Stimulated activated naive CD8-positive, alpha-beta T cell treated with anti-CD3 and anti-CD28 coated beads, Interleukin-15, Interleukin-2, amounts not matched to agents 100 ng/mL and 50 ng/mL, for 24 hours (primary cell): ENCODE measurements at regions not wholly inside any gene's neighbourhood (a gene's known extent, or its start where the extent isn't known, plus 50 kb on each side); places are given as distances from the start of the nearest gene placed in this dataset.

Source experiments
- H3K27ac Mint-ChIP-seq: one replicate; pipeline ENCODE4 v1.8.0; 2021; ENCODE audit warnings: mild to moderate bottlenecking, mixed read lengths
- H3K27me3 Mint-ChIP-seq: one replicate; pipeline ENCODE4 v1.8.0; 2021; ENCODE audit warnings: mixed read lengths
- H3K36me3 Mint-ChIP-seq: one replicate; pipeline ENCODE4 v1.8.0; 2021; ENCODE audit warnings: low read depth, mixed read lengths
- H3K4me1 Mint-ChIP-seq: one replicate; pipeline ENCODE4 v1.8.0; 2021; ENCODE audit warnings: low read depth, mixed read lengths
- H3K4me3 Mint-ChIP-seq: one replicate; pipeline ENCODE4 v1.8.0; 2021; ENCODE audit warnings: mild to moderate bottlenecking, mixed read lengths
- H3K9me3 Mint-ChIP-seq: one replicate; pipeline ENCODE4 v1.8.0; 2021; ENCODE audit warnings: mixed read lengths

DNA sequence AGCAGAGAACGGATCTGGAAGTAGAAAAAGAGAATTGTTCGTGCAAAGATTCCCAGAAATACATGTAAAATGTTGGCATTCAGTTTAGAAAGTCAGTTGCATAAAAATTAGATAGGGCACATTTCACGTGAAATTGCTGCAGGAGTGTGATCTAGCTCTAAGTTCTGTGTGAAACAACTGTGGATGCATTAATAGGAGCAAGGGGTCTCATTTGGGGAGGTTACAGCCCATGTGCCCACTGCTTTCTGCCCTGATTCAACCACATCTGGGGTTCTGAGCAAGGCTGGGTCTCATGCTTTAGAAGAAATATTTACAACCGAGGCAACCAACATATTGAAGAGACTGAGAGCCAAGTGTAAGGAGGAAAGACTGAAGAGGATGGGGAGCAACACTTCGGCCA, 639.0 kb downstream of the BCOR start:
- Mint-ChIP-seq H3K4me1 (peaks cover 9% of the 10 kb centered on the region), H3K4me3 (no peak overlapping the region), H3K36me3 (no peaks in the 10 kb centered on the region), H3K27me3 (no peaks in the 10 kb centered on the region), H3K27ac (no peak overlapping the region), H3K9me3 (no peaks in the 10 kb centered on the region)

DNA sequence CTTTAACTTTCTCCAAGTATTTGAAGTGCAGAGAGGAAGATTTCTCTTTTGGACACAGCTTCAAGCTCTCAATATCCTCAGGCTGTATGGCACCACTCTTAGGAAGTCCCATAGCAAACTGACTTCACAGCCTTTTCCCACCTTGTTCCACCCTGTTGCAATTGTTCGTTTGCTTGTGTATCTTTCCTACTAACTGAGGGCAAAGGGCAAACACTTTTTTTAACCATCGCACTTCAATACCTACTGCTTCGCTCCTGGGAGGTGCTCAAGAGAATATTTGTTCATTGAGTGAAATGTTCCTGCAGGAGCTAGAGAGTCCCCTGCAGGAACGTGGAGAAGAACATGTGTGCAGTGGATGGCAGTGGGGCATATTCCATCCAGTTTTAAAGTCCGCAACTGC, 638.6 kb downstream of the BCOR start:
- H3K36me3 Mint-ChIP-seq, result no peaks in the 10 kb centered on the region
- H3K4me1 Mint-ChIP-seq, result peaks cover 9% of the 10 kb centered on the region
- H3K27ac Mint-ChIP-seq, result no peak overlapping the region
- no peak overlapping the region for H3K4me3 Mint-ChIP-seq
- no peaks in the 10 kb centered on the region for H3K9me3 Mint-ChIP-seq
- no peaks in the 10 kb centered on the region for H3K27me3 Mint-ChIP-seq

DNA sequence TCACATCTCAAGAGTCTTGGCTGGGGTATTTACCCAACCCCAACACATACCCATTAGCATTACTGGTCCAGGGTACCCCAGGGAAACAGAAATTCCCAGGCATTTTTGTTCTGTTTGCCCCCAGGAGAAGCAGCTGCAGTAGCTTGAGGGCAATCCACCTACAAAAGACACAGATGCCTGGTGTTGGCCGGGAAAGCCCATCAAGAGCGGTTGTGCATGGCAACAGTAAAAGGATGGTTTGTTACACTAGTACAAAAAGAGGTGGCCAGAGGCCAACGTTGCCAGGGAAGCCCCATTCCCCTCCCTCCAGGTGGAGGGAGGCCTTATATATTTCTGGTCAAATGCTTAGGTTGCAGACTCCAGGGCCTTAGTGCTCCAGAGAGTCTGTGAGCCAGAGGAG, 637.8 kb downstream of the BCOR start:
- no peaks in the 10 kb centered on the region for H3K36me3 Mint-ChIP-seq
- no peak overlapping the region for H3K27ac Mint-ChIP-seq
- H3K9me3 Mint-ChIP-seq, result no peaks in the 10 kb centered on the region
- no peaks in the 10 kb centered on the region for H3K27me3 Mint-ChIP-seq
- H3K4me3 Mint-ChIP-seq, result no peak overlapping the region
- peaks cover 14% of the 10 kb centered on the region for H3K4me1 Mint-ChIP-seq

DNA sequence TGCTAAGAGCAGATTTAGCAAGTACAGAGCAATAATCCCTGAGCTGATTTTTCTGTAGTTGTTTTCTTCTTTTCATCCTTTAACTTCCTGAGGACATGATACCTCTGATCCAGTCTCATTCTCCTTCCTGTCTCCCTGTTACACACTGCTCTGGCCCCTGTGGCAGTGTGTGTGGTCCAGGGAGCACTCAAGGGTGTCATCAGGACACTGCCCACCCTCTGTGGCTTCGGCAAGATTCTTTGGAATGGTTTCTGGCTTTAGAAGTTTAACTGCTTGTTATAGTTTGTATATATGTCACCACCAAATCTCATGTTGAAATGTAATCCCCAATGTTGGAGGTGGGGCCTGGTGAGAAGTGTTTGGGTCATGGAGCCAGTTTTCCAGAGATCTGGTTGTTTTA, 637.3 kb downstream of the BCOR start:
- Mint-ChIP-seq H3K36me3 (no peaks in the 10 kb centered on the region), H3K9me3 (no peaks in the 10 kb centered on the region), H3K27me3 (no peaks in the 10 kb centered on the region), H3K4me3 (no peak overlapping the region), H3K4me1 (peaks cover 15% of the 10 kb centered on the region), H3K27ac (peak overlapping the region; percentile 26)

DNA sequence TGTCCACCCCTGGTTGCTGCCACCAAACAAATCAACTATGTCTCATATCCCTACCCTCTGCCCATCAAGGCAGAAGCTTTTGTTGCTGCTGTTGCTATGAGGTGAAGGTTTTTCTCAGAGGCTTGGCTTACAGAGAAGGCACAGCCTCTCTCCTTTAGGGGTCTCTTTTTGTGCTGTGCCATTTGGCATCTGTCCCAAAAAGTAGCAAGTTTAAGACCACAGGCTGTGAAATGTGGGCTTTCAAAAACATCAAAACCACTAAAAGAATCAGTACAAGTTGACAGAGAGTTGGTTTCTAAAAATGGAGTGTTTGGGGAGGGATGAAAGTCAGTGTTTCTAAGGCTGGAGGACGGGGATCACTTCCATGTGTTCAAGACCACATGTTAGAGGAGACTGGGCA, 634.9 kb downstream of the BCOR start:
- no peaks in the 10 kb centered on the region for H3K36me3 Mint-ChIP-seq
- no peak overlapping the region for H3K4me3 Mint-ChIP-seq
- no peaks in the 10 kb centered on the region for H3K27me3 Mint-ChIP-seq
- no peak overlapping the region for H3K27ac Mint-ChIP-seq
- H3K9me3 Mint-ChIP-seq, result no peaks in the 10 kb centered on the region
- peaks cover 15% of the 10 kb centered on the region for H3K4me1 Mint-ChIP-seq

DNA sequence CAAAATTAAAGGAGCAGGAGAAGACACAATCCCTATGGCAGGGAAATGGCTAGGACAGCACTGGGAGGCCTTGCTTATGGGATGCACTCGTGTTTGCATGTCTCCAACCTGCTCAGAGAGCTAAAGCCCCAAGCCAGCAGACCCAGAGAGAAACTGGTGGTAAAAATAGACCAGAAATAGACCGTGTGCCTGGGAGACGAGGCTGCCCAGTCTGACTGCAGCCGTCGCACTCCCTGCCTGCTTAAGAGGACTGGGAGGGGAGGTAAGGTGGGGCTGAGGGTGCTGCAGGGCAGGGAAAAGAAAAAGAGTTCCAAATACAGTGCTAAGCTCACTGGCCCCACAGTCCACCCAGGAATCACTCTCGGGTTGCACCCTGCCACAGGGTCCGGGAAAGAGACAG, 633.5 kb downstream of the BCOR start:
- Mint-ChIP-seq H3K27ac (peak overlapping the region; percentile 62), H3K9me3 (no peaks in the 10 kb centered on the region)

DNA sequence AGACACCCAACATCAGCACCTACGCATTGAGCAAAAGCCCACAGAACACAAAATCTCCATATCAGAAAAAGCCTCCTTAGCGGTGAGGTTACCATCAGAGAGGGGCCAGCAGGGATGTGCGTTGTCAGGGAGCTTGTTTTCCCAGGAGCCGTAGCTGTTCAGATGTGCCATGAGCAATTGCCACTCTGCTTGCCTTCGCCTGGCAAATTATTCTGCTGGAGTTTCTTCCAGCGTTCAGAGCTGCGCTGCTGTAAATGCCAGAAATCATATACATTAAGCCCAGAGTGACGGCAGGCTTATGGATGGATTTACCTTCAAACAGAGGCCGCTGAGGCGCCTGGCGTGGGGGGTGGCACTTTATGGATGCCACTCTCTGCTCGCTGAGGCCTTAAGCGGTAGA, 632.3 kb downstream of the BCOR start:
- Mint-ChIP-seq H3K36me3 (no peaks in the 10 kb centered on the region), H3K27me3 (no peaks in the 10 kb centered on the region), H3K4me3 (no peak overlapping the region), H3K4me1 (peaks cover 15% of the 10 kb centered on the region), H3K27ac (no peak overlapping the region), H3K9me3 (no peaks in the 10 kb centered on the region)

More for the DNA sequence above, 633.5 kb downstream of the BCOR start:
- H3K36me3 Mint-ChIP-seq, result no peaks in the 10 kb centered on the region
- H3K27me3 Mint-ChIP-seq, result no peaks in the 10 kb centered on the region
- peaks cover 15% of the 10 kb centered on the region for H3K4me1 Mint-ChIP-seq
- H3K4me3 Mint-ChIP-seq, result no peak overlapping the region

DNA sequence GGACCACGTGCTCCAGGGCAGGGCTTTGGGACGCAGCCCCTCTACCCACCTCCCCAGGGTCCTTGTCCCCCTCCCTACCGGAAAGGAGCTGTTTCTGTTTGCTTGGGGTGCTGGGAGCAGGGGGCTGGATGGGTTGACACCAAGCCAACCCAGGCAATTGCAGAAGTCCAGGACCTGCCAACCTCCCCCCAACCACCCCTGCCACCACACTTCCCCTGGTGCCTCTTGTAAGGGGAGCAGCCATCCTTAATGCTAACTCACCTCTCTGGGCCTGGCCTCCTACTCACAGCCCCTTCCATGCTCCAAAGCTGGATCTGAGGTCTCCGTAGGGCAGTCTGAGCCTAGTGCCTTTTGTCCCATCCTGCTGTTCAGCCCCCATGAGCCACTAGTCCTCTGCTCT, 631.9 kb downstream of the BCOR start:
- Mint-ChIP-seq H3K4me3 (no peak overlapping the region), H3K27ac (no peak overlapping the region)

DNA sequence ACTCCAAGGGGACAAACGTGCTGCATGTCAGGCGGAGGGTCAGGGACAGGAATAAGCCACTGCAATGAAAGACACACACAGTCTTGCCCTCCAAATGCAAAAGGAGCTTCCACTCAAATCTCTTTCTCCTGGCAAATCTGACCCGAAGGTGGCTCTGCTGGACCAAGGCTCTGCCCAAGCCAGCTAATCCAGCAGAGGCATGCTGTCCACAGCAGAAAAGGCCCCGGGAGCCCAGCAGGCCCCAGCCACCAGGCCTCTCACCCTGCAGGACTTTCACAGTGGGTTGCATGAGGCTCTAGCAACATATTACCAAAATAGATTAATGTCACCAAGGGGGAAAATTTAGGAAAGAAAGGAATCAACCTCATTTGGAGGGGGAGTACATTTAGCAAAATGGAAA, 628.6 kb downstream of the BCOR start:
- peaks cover 6% of the 10 kb centered on the region for H3K4me1 Mint-ChIP-seq
- no peaks in the 10 kb centered on the region for H3K27me3 Mint-ChIP-seq
- no peak overlapping the region for H3K27ac Mint-ChIP-seq
- no peaks in the 10 kb centered on the region for H3K9me3 Mint-ChIP-seq
- H3K4me3 Mint-ChIP-seq, result no peak overlapping the region
- H3K36me3 Mint-ChIP-seq, result no peaks in the 10 kb centered on the region

More for the DNA sequence above, 631.9 kb downstream of the BCOR start:
- H3K9me3 Mint-ChIP-seq, result no peaks in the 10 kb centered on the region
- H3K4me1 Mint-ChIP-seq, result peaks cover 15% of the 10 kb centered on the region
- no peaks in the 10 kb centered on the region for H3K36me3 Mint-ChIP-seq
- H3K27me3 Mint-ChIP-seq, result no peaks in the 10 kb centered on the region

DNA sequence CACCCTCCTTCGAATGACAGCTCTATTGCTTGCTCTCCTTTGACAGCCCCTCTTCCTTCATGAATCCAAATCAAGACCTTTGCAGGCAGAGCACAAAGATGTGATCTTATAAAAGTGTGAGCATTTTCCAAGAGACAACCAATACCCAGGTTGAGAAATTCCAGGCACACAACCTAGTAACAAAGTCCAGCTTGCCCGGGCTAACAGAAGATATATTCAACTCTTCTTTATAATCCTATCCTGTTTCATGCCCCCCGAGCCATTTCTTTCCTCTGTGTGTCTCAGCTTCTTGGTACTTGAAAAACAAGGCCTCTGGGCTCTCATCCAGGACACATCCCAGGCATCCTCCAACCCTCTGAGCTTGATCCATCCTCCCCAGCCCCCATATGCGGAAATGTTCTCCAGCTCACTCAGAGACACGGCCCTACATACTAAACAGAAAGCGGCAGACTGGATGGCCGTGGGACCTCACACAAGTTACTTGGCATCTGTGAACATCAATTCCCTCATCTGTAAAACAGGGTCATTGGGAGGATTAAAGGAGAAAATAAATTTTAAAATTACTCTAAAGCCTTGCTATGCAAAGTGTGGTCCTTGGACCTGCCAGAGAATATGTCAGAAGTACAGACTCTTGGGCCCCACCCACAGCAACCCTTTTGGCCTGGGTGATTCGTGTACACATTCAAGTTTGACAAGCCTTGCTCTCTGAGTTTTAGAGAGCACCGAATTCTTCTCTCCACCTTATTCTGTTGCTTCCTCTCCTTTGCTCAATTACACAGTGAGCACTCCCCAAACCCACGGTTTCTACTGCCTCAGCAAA, 627.0 kb downstream of the BCOR start:
- H3K4me3 Mint-ChIP-seq, result no peak overlapping the region
- H3K36me3 Mint-ChIP-seq, result no peaks in the 10 kb centered on the region
- H3K27ac Mint-ChIP-seq, result no peak overlapping the region
- H3K4me1 Mint-ChIP-seq, result peaks cover 12% of the 10 kb centered on the region
- no peaks in the 10 kb centered on the region for H3K27me3 Mint-ChIP-seq
- H3K9me3 Mint-ChIP-seq, result no peaks in the 10 kb centered on the region

DNA sequence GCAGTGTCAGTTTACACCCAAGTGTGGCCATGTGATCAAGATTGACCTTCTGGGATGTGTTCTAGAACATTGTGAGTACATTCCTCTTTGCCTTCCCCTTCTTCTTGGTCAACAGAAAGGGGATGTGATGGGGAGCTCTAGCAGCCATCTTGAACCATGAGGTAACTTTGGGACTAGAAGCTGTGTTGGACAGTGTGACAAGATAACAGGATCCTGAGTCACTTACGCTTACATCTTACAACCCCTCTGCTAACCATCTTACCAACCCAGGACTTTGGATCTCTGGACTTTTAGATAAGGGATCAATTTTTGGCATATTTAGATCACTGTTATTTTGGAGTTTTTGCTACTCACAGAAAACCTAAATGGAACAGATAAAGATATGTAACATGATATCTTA, 625.6 kb downstream of the BCOR start:
- Mint-ChIP-seq H3K27me3 (no peaks in the 10 kb centered on the region), H3K36me3 (no peaks in the 10 kb centered on the region), H3K9me3 (no peaks in the 10 kb centered on the region)

DNA sequence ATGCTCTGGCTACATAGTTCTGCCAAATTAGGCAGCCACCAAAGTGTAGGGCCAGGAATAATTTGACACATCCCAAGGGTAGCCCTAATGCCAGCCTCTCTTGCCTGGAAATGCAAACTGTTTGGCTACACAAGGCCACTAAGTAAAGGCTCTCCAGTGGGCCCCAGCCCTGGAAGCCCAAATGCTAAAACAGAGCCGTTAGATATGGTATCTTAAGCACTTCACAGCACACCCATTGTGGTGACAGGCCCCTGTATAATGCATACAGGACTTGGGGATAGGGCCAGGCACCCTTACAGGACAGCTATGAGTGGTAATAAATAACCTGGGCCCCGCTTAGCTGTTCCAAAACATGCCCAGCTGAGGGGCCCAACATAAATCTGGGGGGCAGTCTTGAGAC, 623.9 kb downstream of the BCOR start:
- H3K27me3 Mint-ChIP-seq, result no peaks in the 10 kb centered on the region
- H3K9me3 Mint-ChIP-seq, result no peaks in the 10 kb centered on the region
- no peak overlapping the region for H3K27ac Mint-ChIP-seq
- H3K4me3 Mint-ChIP-seq, result no peak overlapping the region
- H3K36me3 Mint-ChIP-seq, result no peaks in the 10 kb centered on the region
- H3K4me1 Mint-ChIP-seq, result peaks cover 33% of the 10 kb centered on the region

More for the DNA sequence above, 625.6 kb downstream of the BCOR start:
- Mint-ChIP-seq H3K4me3 (no peak overlapping the region), H3K4me1 (peaks cover 19% of the 10 kb centered on the region), H3K27ac (no peak overlapping the region)

DNA sequence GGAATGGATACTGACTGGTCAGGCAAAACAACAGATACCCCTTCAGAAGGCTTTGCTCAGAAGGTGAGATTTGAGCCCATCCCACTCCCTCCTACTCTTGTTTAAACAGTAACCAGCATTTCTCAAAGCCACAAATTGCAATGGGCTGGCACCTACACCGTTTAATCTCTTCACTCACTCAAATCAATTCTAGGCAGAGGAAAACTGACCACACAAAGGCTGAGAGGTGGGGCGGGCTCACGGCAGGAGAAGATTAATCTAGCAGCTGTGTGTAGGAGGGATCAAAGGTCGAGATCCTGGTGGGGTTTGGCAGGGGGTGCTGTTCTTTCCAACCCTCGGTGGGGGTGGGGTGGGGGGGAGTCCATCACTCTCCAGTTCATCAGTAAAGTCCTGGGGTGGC, 622.4 kb downstream of the BCOR start:
- Mint-ChIP-seq H3K9me3 (no peaks in the 10 kb centered on the region), H3K27me3 (no peaks in the 10 kb centered on the region), H3K27ac (no peak overlapping the region), H3K4me3 (no peak overlapping the region), H3K36me3 (no peaks in the 10 kb centered on the region), H3K4me1 (peaks cover 33% of the 10 kb centered on the region)

DNA sequence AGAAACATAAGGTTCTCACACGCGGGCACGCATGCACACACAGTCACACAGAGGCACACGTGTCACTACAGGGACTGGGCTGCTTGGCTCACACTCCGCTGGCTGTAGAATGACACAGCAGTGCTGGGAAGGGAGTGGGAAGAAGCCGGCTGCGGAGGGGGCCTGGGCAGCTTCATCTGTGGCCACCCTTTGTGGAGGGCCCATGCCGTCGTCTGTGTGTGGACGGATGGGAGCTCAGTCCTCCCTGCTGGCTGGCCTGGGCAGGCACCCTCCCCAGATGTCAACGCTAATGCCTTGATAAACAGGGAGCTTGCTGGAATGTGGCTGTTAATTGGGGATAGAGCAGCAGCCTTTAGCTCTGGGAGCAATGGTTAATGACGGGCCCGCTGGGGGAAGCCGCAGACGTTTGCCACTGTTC, 621.1 kb downstream of the BCOR start:
- Mint-ChIP-seq H3K4me1 (peaks cover 33% of the 10 kb centered on the region), H3K27ac (no peak overlapping the region), H3K36me3 (no peaks in the 10 kb centered on the region), H3K9me3 (no peaks in the 10 kb centered on the region), H3K4me3 (no peak overlapping the region), H3K27me3 (no peaks in the 10 kb centered on the region)

DNA sequence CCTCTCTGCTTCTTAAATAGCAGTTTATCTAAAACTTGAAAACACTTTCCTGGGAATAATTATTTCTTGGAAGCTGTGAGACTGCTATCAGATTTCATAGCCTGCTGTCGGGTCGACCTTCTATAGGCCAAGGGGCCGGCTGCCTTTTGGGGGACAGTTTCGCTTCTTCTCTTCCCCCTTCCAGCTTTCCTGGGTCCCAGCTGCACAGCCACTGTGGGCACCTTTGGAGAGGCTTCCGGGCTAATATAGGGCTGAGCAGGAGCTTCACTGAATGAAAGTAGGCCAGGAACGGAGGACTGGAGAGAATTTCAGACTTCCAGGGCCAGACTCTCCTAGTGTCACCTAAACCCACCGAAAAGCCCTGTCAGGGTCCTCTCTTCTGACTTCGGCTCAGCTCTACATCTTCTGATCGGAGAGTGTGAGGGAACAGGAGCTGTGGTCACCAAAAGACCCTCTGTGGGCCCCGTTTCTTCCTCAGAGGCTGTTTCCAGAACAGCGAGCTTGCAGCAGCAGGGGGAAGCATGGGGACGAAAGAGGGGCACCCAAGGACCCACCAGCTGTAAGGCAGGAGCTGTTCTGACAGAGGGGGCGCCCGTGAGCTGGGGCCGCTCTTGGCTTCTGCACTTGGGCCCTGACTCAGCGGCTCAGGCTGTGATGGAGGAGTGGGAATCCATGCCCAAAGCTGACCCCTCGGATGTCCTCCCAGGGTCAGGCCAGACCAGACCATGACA, 620.6 kb downstream of the BCOR start:
- Mint-ChIP-seq H3K4me1 (peaks cover 33% of the 10 kb centered on the region), H3K27me3 (no peaks in the 10 kb centered on the region), H3K36me3 (no peaks in the 10 kb centered on the region), H3K4me3 (no peak overlapping the region), H3K27ac (peak overlapping the region; percentile 21), H3K9me3 (no peaks in the 10 kb centered on the region)
